Fibroblast of gingiva (primary cell): ENCODE measurements at regions not wholly inside any gene's neighbourhood (a gene's known extent, or its start where the extent isn't known, plus 50 kb on each side); places are given as distances from the start of the nearest gene placed in this dataset.
"Not testable (repeated sequence)": the region's sequence is repeated elsewhere in the genome, so short reads cannot be mapped to it uniquely, and the experiment has no call there.

ENCODE experiments used
- DNase-seq: peaks from one replicate; pipeline ENCODE4 v3.0.0-alpha.2; 2011; ENCODE audit warnings: low read depth

DNA sequence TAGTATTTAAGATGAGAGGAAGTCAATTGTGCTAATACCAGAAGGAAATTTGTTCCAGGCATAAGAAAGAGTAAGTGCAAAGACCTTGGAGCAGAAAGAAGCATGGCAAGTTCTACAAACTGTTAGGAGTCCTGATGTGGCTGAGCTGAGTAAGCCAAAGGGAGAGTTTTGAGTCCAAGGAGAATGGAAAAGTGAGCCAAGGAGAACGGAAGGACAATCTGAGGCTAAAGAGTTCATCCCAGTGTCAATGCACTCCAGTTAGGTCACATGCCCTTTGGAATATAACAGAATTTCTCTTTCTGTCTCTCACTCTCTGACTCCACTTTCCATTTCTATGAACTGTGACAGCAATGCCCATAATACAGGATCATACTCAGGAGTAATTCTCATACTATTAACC, 224.7 kb downstream of the CAAP1 start:
- DNase-seq, result no peak

DNA sequence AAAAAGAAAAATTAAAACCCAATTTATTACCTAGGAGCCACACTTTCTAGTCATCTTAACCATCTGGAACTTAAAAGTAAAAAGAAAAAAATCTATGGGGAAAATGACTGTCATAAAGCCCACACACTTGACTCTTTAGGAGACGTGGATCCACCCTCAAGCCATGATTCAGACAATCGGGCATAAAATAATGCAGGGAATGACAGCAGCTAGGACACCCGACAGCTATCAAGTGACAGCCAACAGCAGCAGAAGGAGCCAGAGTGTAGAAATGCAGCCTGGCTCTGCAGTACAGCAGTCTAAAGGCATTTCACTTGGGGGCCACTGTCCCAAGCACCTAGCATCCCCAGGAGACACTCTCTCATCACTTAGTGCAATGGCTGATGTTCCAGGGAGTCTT, 226.9 kb downstream of the CAAP1 start:
- DNase-seq, result no peak

DNA sequence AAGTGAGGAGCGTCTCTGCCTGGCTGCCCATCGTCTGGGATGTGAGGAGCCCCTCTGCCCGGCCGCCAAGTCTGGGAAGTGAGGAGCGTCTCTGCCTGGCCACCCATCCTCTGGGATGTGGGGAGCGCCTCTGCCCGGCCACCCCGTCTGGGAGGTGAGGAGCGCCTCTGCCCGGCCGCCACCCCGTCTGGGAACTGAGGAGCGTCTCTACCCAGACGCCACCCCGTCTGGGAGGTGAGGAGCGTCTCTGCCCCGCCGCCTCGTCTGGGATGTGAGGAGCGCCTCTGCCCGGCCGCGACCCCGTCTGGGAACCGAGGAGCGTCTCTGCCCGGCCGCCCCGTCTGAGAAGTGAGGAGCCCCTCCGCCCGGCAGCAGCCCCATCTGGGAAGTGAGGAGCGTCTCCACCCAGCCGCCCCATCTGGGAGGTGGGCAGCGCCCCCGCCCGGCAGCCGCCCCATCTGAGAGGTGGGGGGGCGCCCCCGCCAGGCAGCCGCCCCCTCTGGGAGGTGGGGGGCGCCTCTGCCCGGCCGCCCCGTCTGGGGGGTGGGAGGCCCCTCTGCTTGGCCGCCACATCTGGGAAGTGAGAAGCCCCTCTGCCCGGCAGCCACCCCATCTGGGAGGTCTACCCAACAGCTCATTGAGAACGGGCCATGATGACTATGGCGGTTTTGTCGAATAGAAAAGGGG, 228.4 kb downstream of the CAAP1 start:
- DNase-seq, result not testable (repeated sequence)

DNA sequence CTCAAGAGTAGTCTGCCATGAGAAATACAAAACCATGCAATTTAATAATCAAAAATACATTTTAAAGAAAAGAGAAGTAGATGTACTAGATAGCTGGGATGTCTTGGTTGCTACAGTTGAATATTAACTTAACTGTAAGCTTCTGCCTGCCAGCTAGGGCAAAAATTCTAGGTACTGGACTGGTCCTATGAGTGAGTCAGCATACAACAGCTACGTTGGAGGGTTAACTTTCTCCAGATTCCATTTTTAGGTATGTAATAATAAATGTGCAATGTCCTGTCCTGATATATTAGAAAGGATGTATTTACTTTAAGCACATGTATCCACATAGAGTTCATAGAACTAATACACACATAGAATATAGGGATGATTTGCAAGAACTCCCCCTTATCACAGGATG, 230.1 kb downstream of the CAAP1 start:
- DNase-seq, result no peak

DNA sequence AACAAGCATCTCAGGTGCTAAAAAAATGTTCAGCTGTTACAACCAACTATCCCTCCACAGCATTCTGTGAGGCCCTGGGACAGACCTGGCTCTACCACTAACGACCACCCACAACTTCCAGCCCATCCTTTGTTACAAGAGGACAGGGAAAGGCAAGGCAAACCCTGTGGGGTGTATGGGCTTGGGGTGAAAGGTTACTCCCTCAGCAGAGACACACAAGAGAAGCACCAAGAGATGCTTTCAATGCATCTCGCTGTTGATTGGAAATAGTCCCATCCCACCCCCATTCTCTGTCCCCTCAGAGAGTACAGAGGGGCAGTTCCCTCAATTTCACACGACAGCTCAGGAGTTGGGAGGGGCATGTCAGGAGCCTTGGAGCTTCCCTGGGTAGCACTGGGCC, 234.1 kb downstream of the CAAP1 start:
- DNase-seq, result no peak

DNA sequence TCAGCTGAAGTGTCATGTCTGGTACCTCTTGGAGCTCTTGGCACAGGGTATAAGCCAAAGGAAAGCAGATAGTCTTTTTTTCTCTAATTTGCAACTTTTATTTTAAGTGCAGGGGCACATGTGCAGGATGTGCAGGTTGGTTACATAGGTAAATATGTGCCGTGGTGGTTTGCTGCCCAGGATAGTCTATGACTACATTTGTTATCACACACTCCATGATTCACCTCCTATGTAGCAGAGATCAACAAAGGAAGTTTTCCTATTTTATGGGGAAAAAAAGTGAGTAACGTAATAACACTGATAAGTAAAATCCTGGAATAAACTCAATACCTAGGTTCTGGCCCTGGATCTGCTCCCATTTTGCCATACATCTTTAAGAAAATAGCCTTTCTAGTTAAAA, 234.6 kb downstream of the CAAP1 start:
- no peak for DNase-seq

DNA sequence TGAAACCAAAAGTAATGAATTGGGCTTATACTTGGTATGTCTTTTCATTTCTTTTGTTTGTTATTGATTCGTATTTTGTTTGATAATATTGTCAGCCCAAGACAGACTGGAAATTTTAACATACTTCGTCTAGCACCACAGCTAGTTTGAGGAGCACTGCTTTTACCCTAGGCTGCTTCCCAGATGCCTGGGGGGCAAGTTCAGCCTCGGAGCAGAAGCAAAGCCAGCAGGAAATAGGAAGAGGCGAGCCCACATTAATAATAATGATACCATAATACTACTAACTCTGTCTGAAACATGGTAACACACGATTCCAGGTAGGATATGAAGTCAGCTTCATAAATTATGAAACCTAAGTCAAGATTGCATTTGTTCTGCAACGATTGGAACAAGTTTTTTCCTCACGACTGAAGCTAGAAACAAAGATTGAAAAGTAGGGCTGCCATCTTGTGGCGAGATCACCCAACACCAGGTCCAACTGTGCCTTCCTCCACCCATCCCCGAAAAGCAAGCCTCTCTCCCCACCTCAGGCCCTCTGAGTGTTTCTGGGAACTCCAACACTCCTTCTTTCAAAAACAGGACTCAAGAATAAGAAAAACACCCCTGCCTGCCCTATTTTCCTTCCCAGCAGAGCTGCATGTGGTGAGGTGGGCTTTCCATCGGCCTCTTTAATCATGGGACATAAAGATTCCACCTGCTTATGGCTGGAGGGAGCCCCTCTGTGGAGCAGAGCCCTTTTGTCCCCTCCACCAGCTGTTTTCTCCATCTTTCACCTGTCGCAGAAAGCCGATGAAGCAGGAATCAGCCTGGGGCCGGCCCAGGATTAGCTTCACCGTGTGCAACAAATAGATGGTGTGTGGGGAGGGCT, 236.4 kb downstream of the CAAP1 start:
- DNase-seq, result no peak

DNA sequence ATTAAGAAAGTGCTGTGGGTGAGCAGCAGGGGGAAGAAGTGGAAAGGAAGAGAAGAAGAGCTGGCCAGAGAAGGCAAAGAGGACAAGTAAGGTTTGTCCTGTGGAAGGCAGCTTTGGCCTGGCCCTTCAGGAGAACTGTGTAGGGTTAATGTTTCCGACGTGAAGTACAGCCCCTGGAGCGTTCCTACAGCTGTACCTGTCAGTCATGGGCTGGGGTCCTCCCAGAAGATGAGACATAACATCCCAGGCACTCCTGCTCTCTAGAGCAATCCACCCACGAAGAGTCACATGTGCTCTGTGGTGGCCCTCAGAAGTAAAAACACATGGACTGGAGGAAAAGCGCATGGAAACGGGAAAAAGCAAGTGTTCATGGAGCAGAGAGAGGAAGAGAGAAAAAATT, 237.4 kb downstream of the CAAP1 start:
- DNase-seq, result no peak

DNA sequence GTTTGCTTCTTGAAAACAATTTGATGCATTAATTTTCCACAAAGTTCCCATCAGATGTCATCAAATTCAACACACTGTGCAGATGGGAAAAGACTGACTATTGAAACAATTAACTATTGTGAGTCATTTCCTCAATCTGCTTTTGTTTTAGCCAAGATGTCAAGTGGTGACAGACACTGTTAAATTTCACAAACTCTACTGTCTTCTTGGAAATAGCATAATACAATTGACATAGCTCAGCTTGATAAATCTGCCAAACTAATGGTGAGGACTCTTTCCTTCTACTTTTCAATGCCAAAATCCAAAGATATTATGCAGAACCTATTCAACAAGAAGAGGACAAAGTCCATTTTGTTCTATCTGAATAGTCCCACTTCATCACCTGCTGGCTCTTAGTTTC, 242.3 kb downstream of the CAAP1 start:
- no peak for DNase-seq

DNA sequence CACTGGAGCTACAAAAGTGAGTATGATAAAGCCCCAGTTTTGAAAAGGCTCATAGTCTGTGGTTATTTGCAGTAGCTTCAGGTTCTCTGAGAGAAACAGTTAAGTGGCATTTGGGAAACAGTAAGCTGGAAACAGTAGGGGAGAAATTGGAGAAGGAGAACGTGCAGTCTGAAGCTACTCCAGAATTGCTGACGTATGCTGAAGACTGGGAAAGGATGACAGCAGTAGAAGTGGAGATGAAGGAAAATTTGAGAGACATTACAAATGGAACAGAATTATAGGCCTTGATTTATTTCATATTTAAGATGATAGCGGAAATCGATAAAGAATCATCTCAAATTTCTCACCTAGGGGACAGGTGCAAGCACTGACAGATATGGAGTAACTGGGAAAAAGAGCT, 248.8 kb downstream of the CAAP1 start:
- no peak for DNase-seq

DNA sequence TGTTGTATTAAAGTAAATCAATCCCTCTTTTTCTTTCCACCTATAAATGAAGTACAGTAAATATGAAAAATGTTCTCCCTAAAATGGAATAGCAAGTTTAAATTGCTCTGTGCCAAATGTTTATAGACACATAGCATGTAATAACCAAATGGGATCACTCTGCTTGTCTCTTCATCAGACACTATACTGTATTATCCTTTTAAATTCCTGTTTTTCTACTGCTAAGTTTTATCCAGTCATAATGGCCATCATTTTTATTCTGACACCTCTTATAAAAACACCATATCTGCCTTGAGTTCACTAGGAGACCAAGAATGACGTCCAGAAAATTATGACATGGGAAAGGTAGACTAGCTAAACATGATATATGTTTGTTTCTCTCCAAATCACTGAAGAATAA, 252.8 kb downstream of the CAAP1 start:
- DNase-seq, result no peak

DNA sequence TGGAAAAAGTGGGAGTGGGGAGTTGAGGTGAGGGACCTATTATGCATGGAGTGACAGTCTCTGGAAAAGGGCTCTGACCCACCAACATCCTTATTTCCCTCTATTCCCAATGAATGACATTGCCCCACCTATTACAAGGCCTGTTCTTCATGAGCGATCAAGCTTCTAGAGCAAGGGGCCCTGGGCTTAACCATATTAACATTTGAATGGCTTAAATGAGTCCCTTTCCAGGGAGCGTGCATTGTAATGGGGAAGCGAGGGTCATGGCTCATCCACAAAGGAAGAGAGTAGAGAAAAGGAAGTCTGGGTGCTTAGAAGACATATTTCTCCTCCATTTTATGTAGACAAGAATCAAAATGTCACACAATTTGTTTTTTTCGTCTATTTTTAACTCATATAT, 255.5 kb downstream of the CAAP1 start:
- no peak for DNase-seq

DNA sequence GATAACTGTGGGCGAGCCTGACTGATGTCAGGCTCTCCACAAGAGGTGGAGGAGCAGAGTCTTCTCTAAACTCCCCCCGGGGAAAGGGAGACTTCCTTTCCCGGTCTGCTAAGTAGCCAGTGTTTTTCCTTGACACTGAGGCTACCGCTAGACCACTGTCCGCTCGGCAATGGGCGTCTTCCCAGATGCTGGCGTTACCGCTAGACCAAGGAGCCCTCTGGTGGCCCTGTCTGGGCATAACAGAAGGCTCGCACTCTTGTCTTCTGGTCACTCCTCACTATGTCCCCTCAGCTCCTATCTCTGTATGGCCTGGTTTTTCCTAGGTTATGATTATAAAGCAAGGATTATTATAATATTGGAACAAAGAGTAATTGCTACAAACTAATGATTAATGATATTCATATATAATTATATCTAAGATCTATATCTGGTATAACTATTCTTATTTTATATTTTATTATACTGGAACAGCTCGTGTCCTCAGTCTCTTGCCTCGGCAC, 278.7 kb downstream of the CAAP1 start:
- not testable (repeated sequence) for DNase-seq

DNA sequence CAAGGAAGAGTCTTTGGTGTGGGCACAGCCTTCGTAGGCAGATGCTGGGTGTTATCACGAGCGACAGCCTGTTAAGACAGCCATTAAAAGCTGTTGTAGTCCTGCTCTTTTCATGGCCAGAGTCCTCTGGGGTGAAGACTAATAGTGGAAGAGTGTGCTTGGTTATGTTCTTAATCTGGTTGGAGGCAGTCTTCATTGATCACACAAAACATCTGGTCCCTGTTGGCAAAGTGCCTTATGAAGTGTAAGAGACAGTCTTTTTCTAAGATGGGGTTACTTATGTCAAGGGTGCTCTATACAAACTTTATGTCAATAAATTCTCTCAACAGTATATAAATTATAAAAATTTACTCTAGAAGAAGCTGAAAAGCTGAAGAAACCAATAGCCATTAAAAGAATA, 280.4 kb downstream of the CAAP1 start:
- no peak for DNase-seq

DNA sequence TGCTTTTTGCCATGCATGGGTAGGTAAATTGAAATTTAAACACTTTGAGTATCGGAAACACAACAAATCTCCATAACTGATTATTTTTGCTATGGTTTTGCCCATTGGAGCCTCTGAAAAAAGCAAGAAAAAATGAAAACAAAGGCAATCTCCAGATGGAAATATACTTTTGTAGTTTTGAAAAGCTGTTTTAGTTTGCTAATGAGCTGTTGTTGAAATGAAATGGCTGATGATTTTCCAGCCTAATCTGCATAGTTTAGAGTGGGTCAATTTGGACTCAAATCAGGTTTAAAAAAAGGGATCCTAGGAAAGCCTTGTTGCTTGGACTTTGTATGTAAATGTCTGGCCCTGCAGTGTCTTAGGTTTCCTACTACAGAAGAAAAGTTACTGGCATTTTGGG, 285.8 kb downstream of the CAAP1 start:
- DNase-seq, result no peak

DNA sequence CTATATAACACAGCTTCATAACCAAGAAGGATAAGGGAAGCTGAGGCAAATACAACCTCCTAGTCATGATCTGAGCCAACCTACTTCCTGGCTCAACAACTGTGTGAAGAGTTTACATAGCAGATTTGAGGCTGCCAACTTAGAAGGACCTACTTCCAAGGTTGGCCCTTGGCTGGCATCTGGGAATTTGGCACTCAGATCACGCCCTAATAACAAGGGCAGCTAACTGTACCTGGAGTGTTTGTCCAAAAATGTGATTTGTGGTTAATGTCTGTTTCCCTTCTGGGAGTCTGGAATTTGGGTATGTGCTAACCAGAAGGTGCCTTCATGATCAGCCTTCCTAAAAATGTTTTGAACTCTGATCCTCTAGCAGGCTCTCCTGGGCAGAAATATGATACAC, 287.2 kb downstream of the CAAP1 start:
- no peak for DNase-seq

DNA sequence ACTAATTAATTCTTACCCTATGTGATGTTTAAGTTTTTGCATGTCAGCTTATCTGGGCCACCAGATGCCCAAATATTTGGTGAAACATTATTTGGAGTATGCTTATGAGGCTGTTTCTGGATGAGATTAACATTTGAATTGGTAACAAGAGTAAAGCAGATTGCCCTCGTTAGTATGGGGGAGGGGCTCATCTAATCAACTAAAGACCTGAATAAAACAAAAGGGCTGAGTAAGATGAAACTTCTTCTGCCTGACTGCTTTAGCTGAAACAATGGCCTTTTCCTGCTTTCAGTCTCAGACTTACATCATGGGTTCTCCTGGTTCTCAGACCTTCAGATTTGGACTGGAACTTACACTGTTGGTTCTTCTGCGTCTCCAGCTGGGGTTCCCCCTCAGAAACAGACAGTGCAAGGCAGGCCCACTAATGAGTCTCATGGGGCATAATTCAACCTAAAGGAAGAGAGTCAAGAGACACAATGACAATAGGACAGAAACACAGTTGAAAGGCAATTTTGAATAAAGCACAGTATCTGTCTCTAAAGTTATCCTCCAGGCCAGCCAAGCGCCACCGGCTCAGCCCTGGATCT, 288.4 kb downstream of the CAAP1 start:
- no peak for DNase-seq

DNA sequence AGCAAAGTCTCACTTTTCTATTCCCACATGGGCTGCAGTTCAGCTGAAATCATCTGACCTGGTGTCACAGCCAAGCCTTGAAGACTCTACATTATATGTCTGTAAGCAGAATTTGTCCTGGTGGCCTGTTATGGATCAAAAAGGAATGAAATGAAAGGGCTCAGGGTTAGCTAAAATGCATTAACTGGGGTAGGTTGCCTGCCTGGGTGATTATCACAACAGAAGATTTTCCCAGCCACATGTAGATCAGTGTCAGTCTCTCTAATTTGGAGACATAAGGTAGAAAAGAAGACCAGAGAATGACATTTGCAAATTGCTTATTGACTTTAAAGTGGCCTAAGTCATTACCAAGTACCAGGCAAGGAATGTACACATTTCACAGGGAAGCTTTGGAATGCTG, 289.0 kb downstream of the CAAP1 start:
- no peak for DNase-seq

DNA sequence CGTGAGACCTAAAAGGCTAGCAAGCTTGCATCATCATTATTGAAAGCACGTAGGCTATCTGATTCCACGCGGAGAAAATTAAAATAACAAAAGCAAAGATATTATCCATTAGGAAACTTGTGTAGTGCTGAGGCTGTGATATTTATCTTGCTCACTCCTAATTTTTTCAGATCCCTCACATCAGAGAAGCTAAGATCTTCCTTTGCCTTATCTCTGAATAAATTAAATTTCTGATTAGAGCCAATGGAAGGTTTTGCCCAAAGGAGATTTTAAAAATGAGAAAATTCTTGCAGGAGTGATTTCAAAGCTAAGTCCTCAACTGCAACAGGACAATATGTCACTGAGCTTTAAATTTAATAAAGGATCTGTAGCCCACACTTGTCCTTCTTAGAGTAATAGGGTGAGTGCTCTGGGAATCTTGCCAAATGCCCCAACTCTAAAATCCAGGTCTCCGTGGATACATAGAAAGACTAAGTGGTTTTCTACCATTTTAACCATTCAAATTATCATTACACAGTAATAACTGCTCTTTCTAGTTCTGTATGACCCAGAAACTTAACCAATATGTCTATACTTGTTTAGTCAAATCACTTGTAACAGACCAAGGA, 295.0 kb downstream of the CAAP1 start:
- no peak for DNase-seq

DNA sequence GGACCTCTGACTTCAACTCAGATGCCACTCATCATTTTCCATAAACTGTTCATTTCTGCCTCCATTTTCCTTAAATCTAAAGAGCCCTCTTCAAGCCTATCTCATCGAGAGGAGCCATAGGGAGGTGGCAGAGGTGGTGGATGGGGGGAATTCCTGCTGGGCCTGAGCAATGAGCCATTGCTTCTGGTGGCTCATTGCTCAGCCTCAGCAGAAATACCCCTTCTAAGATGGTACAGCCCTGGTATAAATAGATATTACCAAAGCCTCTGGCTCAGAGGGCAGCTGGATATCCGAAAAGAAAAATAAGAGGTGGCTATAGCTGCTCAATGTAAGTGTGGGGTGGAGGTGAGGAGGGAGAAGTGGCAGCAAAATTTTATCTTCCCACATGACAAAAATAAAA, 313.5 kb downstream of the CAAP1 start:
- DNase-seq, result no peak

DNA sequence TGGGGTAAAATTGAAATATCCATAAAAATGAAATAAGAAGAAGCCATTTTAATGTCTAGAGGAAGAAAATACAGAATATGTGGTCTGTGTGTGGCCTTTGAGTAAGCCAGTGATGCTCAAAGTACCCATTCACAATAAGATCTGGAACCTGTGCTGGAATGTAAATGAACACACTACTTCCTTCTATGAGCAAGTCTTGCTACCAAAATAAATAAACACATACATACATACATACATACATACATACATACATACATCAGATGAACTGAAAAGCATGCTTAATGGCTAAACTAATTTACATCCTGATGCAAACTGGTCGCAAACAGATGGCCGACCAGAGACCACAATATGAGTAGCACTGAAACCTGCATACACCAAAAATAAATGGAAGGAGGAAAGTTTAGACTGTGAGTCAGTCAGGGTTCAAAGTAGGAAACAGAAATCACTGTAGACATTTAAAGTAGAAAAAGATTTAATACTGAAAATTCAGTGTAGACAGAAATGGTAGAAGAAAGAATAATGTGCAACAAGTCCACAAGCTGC, 317.6 kb downstream of the CAAP1 start:
- DNase-seq, result no peak

DNA sequence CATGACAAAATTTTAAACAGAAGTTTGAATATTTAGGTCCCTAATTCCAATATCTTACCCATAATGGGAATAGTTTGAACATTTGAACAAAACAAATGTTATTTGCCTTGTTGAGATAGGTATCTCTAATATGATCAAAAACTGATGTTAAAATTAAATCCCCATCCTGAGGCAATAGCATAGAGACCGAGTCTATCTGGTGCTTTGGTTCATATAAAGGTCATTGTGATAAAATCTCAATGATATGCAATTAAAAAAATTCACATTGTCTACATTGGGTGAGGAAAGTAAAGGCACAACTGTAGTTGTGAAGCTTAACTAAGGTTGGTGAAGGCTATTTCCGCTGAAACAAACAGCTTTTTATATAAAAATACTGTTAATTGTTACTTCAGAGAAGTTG, 318.3 kb downstream of the CAAP1 start:
- no peak for DNase-seq
